Skeletal muscle cell (primary cell): ENCODE measurements at regions not wholly inside any gene's neighbourhood (a gene's known extent, or its start where the extent isn't known, plus 50 kb on each side); places are given as distances from the start of the nearest gene placed in this dataset.

Experiments used
- DNase-seq: peaks from one replicate; pipeline ENCODE4 v3.0.0-alpha.2; 2010; ENCODE audit warnings: low read depth
- H3K4me3 ChIP-seq: 2 replicates; pipeline ENCODE4 v1.5.1; 2011; ENCODE audit warnings: low read depth, mild to moderate bottlenecking, control low read depth, low read length, moderate library complexity

DNA sequence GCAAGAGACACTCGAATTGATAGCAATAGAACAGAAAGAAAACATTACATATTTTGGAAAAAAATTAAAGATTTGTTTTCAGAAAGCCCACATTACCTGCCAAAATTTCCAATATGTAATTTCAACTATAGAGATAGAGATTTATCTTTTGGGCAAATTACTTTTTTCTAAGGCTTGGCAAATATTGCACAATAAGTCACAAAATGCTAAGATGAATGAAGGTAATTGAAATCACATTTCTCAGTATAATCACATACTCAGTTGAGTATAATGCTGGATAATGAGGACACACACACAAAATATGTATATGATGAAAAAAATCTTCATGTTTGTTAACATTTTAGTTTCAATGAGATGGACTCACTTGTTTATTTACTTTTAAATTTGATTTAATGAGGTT is 189.2 kb upstream of the STXBP6 start:
- no peak for DNase-seq
- no peak overlapping the region for H3K4me3 ChIP-seq

- no peak overlapping the region for H3K4me3 ChIP-seq
- no peak for DNase-seq
These were observed 187.9 kb upstream of the STXBP6 start for GRCh38 chr14:25237845-25238244.

GRCh38 chr14:25233613-25234012 is 183.7 kb upstream of the STXBP6 start:
- no peak overlapping the region for H3K4me3 ChIP-seq
- no peak for DNase-seq

DNA sequence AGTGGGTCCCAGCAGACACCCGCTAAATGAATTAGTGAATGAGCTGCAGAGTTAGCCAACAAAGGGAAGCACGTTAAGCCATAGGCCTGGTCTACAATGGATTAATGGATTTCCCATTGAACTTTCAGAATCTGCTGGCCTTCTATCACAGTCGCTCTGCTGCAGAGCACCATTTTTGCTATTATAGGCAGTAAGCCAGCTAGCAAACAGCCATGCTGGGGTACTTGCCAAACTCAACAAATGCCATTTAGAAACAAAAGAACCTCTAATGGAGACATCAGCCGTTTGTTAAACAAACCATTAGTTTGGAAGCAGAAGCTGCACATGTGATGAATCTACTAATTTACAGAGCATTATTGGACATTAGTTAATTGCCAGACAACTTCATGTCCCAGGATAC is 181.1 kb upstream of the STXBP6 start:
- no peak for DNase-seq
- H3K4me3 ChIP-seq = no peak overlapping the region

DNA sequence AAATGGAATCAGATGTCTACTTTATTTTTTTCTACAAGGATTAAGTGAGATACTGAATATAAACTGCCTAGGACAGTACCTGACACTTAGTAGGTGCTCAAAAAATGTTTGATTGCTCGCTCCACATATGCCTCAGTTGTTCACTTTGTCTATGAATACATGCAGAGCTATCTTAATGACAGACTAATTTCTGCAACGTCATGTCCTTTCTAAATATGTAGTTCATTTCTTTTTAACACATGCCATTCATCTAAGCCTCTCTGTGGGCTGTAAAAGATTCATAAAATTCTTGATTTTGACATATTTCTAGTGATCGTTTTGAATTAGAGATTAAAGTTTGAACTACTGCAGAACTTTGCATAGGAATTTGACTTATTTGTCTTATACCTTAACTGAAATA is 176.3 kb upstream of the STXBP6 start:
- H3K4me3 ChIP-seq = no peak overlapping the region
- DNase-seq = no peak

GRCh38 chr14:25222256-25222655 is 172.3 kb upstream of the STXBP6 start:
- H3K4me3 ChIP-seq = no peak overlapping the region
- no peak for DNase-seq

- DNase-seq = no peak
- no peak overlapping the region for H3K4me3 ChIP-seq
These were observed 170.6 kb upstream of the STXBP6 start for GRCh38 chr14:25220514-25220913.

GRCh38 chr14:25215607-25216006 is 165.7 kb upstream of the STXBP6 start:
- DNase-seq = no peak
- no peak overlapping the region for H3K4me3 ChIP-seq

- no peak for DNase-seq
- no peak overlapping the region for H3K4me3 ChIP-seq
These were observed 147.9 kb upstream of the STXBP6 start for GRCh38 chr14:25197885-25198284.

GRCh38 chr14:25180221-25180620 is 130.3 kb upstream of the STXBP6 start:
- DNase-seq = no peak

GRCh38 chr14:25178255-25178654 is 128.3 kb upstream of the STXBP6 start:
- no peak for DNase-seq
- H3K4me3 ChIP-seq = no peak overlapping the region

More at GRCh38 chr14:25180221-25180620, 130.3 kb upstream of the STXBP6 start:
- H3K4me3 ChIP-seq = no peak overlapping the region

- DNase-seq = no peak
- no peak overlapping the region for H3K4me3 ChIP-seq
These were observed 101.2 kb upstream of the STXBP6 start for GRCh38 chr14:25150934-25151790.

GRCh38 chr14:25150401-25150800 is 100.5 kb upstream of the STXBP6 start:
- H3K4me3 ChIP-seq = no peak overlapping the region
- DNase-seq = peak; percentile 39

GRCh38 chr14:25140411-25140810 is 90.5 kb upstream of the STXBP6 start:
- DNase-seq = no peak
- H3K4me3 ChIP-seq = no peak overlapping the region

- DNase-seq = no peak
- no peak overlapping the region for H3K4me3 ChIP-seq
These were observed 86.9 kb upstream of the STXBP6 start for GRCh38 chr14:25136811-25137210.

DNA sequence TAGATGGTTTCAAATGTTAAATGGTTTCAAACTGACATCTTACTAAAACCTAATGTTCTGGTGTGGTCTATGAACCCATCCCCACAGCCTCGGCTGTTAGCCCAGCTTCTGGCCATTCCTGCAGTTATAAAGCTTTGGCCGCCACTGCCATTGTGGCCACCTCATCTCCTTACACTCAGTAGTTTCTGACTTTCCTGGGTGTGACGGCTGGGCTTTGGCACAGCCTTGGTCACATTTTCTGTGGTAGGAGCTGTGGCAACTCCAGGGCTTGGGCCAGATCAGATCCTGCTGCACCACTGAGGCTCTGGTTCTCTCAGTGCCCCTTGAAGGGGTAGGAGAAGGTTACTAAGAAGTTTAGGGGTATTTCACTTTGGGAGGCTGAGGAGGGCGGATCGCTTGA is 84.2 kb upstream of the STXBP6 start:
- H3K4me3 ChIP-seq = no peak overlapping the region
- no peak for DNase-seq

- no peak overlapping the region for H3K4me3 ChIP-seq
- DNase-seq = peak; percentile 22
These were observed 82.9 kb upstream of the STXBP6 start for GRCh38 chr14:25132732-25133422.

DNA sequence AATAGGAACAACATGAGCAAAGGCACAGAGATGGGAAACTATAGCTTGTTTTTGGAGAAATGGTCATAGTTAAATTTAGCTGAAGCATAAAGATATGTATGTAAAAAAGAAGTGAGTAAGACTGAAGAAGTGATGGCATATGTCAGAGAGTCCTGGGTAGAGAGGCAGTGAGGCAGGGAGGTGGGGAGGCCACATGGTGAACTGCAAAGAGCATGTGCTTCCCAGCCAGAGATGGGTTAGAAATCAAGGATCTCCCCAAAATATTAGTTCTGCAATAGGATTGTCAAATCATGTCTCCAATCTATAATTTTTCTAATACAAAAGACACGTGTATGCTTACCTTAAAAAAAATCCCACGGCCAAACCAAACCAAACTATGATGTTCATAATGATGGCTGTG is 82.1 kb upstream of the STXBP6 start:
- DNase-seq = no peak
- H3K4me3 ChIP-seq = no peak overlapping the region

DNA sequence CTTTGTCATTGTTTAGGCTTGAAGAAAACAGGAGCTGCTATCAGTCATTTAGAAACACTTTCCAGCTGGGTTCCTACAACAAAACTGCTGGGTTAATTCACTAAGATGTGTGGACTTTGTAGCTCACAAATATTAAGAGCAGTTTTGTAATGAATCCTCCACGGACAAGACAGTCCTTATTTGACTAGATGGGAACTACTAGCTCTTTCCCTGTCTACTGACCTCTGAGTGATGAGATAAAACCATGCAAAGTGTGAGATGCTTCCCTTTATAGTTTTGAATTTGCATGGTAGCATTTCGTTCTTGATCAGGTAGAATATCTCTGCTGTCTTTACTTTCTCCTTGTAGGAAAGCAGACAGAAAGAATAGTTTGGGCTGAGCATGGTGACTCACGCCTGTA is 72.9 kb upstream of the STXBP6 start:
- H3K4me3 ChIP-seq = no peak overlapping the region
- DNase-seq = no peak

DNA sequence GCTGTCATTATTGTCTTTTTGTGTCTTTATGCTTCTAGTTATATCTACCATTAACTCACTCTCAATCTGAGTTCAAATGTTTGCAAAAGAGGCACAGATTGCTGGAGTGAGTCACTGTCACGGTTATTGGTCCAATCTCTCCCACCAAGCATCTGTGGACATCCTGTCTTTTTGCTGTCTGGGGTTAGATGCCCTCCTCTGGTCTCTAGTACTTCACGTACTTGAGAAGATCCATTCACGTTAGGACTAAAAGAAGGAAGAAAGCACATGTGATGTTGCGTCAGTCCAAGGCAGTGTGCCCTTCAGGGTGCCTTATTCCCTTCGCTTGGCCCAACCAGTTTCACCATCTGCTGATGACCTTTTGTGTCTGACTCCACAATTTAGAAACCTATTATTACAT is 72.3 kb upstream of the STXBP6 start:
- no peak overlapping the region for H3K4me3 ChIP-seq
- peak; percentile 34 for DNase-seq
